ENCODE measurements at regions not wholly inside any gene's neighbourhood (a gene's known extent, or its start where the extent isn't known, plus 50 kb on each side); places are given as distances from the start of the nearest gene placed in this dataset.

DNA sequence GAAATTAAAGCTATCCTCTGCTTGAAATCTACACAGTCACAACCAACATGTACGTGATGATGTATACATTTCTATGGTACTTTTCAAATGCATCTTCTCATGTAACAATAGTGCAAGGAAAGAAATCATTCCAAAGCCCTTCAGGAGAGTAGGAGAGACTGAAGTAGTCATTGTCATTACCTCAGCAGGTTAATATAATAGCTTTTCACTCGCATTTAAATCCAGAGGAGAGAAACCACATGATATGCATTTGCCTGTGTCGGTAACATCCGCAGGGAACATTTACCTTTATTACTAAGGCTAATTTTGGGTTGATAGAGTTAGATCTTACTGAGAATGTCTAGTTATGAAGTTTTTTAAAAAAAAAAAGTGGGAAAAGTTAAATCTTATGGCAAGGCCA, 186.6 kb upstream of the DTNBP1 start:
- no peak overlapping the region for H3K27ac Mint-ChIP-seq
- H3K27me3 Mint-ChIP-seq: no peaks in the 10 kb centered on the region
- H3K4me3 Mint-ChIP-seq: no peak overlapping the region
- DNase-seq: no peak
- no peaks in the 10 kb centered on the region for H3K4me1 Mint-ChIP-seq
- H3K36me3 Mint-ChIP-seq (ENCODE audit: low read depth): no peaks in the 10 kb centered on the region
- ChIA-PET POLR2A (no interaction called here), CTCF (no interaction called here)
- H3K9me3 Mint-ChIP-seq: peaks cover 3% of the 10 kb centered on the region

GRCh38 chr6:15845492-15845891, 182.7 kb upstream of the DTNBP1 start:
- no peaks in the 10 kb centered on the region for H3K36me3 Mint-ChIP-seq (ENCODE audit: low read depth)
- H3K27me3 Mint-ChIP-seq: no peaks in the 10 kb centered on the region
- H3K27ac Mint-ChIP-seq: no peak overlapping the region
- no peak overlapping the region for H3K4me3 Mint-ChIP-seq
- peaks cover 3% of the 10 kb centered on the region for H3K9me3 Mint-ChIP-seq
- POLR2A ChIA-PET: interaction anchor here (0.6 kb wide), 1 partner anchor 408 kb away, joined by 4 read pairs; no protein-coding TSS in a partner anchor
- CTCF ChIA-PET: interaction anchor here (1.4 kb wide), 1 partner anchor 10 kb away, joined by 3 read pairs; no protein-coding TSS in a partner anchor
- no peak for DNase-seq
- H3K4me1 Mint-ChIP-seq: no peaks in the 10 kb centered on the region

- POLR2A ChIA-PET: no interaction called here
- no peak overlapping the region for H3K4me3 Mint-ChIP-seq
- H3K27me3 Mint-ChIP-seq: no peaks in the 10 kb centered on the region
- no peak overlapping the region for H3K27ac Mint-ChIP-seq
- no peaks in the 10 kb centered on the region for H3K36me3 Mint-ChIP-seq (ENCODE audit: low read depth)
- peaks cover 3% of the 10 kb centered on the region for H3K9me3 Mint-ChIP-seq
- CTCF ChIA-PET: no interaction called here
- DNase-seq: no peak
- H3K4me1 Mint-ChIP-seq: no peaks in the 10 kb centered on the region
Measured at GRCh38 chr6:15843764-15844163, 180.9 kb upstream of the DTNBP1 start.

DNA sequence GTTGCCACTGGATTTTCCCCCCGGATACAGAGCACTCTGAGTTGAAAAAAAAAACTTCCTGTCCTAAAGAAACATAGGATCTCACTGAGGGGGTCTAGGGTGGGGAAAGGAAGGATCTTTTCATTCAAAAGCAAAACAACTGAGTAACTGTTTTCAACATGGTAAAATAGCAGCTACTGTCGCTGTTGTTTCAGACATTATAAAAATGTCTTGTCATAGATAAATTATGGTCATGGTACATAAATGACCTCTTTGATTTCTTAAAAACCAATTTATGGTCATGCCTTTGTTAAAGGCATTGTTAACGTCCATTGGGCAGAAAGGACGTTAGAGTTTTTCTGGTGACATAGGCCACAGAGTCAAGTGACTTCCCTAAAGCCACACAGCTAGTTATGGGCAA, 180.4 kb upstream of the DTNBP1 start:
- peaks cover 3% of the 10 kb centered on the region for H3K9me3 Mint-ChIP-seq
- POLR2A ChIA-PET: no interaction called here
- H3K27ac Mint-ChIP-seq: no peak overlapping the region
- no peaks in the 10 kb centered on the region for H3K27me3 Mint-ChIP-seq
- CTCF ChIA-PET: no interaction called here
- no peaks in the 10 kb centered on the region for H3K36me3 Mint-ChIP-seq (ENCODE audit: low read depth)
- no peak overlapping the region for H3K4me3 Mint-ChIP-seq
- H3K4me1 Mint-ChIP-seq: no peaks in the 10 kb centered on the region
- no peak for DNase-seq

- Mint-ChIP-seq H3K36me3 (ENCODE audit: low read depth) (no peaks in the 10 kb centered on the region), H3K4me1 (no peaks in the 10 kb centered on the region), H3K4me3 (no peak overlapping the region), H3K27ac (no peak overlapping the region), H3K9me3 (no peaks in the 10 kb centered on the region), H3K27me3 (no peaks in the 10 kb centered on the region)
- ChIA-PET POLR2A (no interaction called here), CTCF (no interaction called here)
- no peak for DNase-seq
Measured at GRCh38 chr6:15842727-15843117, 179.9 kb upstream of the DTNBP1 start.

DNA sequence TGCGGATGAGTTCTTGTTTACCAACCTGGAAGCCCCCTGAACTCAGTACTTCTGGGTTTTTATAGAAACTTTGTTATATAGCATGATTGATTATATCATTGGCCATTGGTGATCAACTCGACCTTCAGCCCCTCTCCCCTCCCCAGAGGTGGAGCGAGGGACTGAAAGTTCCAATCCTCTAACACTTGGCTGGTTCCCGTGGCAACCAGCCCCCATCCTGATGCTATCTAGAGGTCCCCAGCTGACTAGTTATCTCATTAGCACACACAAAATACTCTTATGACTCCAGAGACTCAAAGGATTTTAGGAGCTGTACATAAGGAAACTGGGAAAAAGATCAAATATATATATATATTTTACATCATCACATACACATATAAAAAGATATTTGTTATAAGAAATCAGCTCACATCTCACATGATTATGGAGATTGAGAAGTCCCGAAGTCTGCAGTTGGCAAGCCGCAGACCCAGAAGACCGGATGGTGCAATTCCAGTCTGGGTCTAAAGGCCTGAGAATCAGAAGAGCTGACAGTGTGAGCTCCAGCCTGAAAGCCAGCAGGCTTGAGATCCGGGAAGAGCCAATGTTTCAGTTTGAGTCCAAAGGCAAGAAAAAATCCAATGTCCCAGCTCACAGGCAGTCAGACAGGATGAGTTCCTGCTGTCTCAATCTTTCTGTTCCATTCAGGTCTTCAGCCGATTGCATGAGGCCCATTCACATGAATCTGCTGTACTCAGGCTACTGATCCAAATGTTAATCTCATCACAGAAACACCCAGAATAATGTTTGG, 179.3 kb upstream of the DTNBP1 start:
- no peak for DNase-seq
- no peak overlapping the region for H3K4me3 Mint-ChIP-seq
- no peaks in the 10 kb centered on the region for H3K4me1 Mint-ChIP-seq
- H3K27me3 Mint-ChIP-seq: no peaks in the 10 kb centered on the region
- H3K27ac Mint-ChIP-seq: no peak overlapping the region
- POLR2A ChIA-PET: no interaction called here
- no peaks in the 10 kb centered on the region for H3K9me3 Mint-ChIP-seq
- H3K36me3 Mint-ChIP-seq (ENCODE audit: low read depth): no peaks in the 10 kb centered on the region
- CTCF ChIA-PET: interaction anchor here (0.9 kb wide), 1 partner anchor 13 kb away, joined by 4 read pairs; no protein-coding TSS in a partner anchor

- H3K9me3 Mint-ChIP-seq: no peaks in the 10 kb centered on the region
- ChIA-PET CTCF (interaction anchor here (0.6 kb wide), 1 partner anchor 895 kb away, joined by 3 read pairs; no protein-coding TSS in a partner anchor), POLR2A (no interaction called here)
- no peak overlapping the region for H3K4me3 Mint-ChIP-seq
- no peak overlapping the region for H3K27ac Mint-ChIP-seq
- H3K4me1 Mint-ChIP-seq: no peaks in the 10 kb centered on the region
- no peaks in the 10 kb centered on the region for H3K27me3 Mint-ChIP-seq
- H3K36me3 Mint-ChIP-seq (ENCODE audit: low read depth): no peaks in the 10 kb centered on the region
- no peak for DNase-seq
Measured at GRCh38 chr6:15839969-15840541, 177.2 kb upstream of the DTNBP1 start.

- CTCF ChIA-PET: interaction anchor here (1.4 kb wide), 1 partner anchor 12 kb away, joined by 5 read pairs; no protein-coding TSS in a partner anchor
Measured at GRCh38 chr6:15837205-15837604, 174.4 kb upstream of the DTNBP1 start.

DNA sequence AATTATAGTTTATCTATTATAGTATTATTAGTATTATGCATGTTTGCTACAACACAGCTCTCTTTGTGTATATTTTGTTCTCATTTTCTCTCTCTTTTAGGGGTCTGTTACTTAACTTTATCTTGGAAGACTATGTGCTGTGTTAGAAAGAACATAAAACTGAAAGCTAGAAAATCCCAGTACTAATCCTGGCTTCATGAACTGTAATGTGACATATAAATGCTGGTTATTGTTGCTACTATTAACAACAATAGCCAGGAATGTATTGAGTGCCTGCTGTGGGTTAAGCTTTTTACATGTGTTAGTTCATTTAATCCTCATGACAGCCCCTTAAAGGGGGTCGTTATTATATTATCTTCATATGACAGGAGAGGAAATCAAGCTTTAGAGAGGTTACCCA, 170.0 kb upstream of the DTNBP1 start:
- Mint-ChIP-seq H3K36me3 (ENCODE audit: low read depth) (no peaks in the 10 kb centered on the region), H3K4me3 (no peak overlapping the region), H3K27ac (no peak overlapping the region), H3K27me3 (no peaks in the 10 kb centered on the region), H3K4me1 (no peaks in the 10 kb centered on the region), H3K9me3 (no peaks in the 10 kb centered on the region)
- ChIA-PET POLR2A (no interaction called here), CTCF (no interaction called here)
- no peak for DNase-seq

More at GRCh38 chr6:15837205-15837604, 174.4 kb upstream of the DTNBP1 start:
- POLR2A ChIA-PET: no interaction called here
- H3K27ac Mint-ChIP-seq: no peak overlapping the region
- no peaks in the 10 kb centered on the region for H3K27me3 Mint-ChIP-seq
- no peak overlapping the region for H3K4me3 Mint-ChIP-seq
- no peak for DNase-seq
- H3K9me3 Mint-ChIP-seq: no peaks in the 10 kb centered on the region
- no peaks in the 10 kb centered on the region for H3K4me1 Mint-ChIP-seq
- no peaks in the 10 kb centered on the region for H3K36me3 Mint-ChIP-seq (ENCODE audit: low read depth)

- H3K27ac Mint-ChIP-seq: no peak overlapping the region
- H3K27me3 Mint-ChIP-seq: no peaks in the 10 kb centered on the region
- ChIA-PET POLR2A (no interaction called here), CTCF (interaction anchor here (1.7 kb wide), 1 partner anchor 13 kb away, joined by 4 read pairs; no protein-coding TSS in a partner anchor)
- H3K36me3 Mint-ChIP-seq (ENCODE audit: low read depth): no peaks in the 10 kb centered on the region
- no peak overlapping the region for H3K4me3 Mint-ChIP-seq
- no peaks in the 10 kb centered on the region for H3K9me3 Mint-ChIP-seq
- DNase-seq: no peak
- H3K4me1 Mint-ChIP-seq: no peaks in the 10 kb centered on the region
Measured at GRCh38 chr6:15829156-15829555, 166.3 kb upstream of the DTNBP1 start.

DNA sequence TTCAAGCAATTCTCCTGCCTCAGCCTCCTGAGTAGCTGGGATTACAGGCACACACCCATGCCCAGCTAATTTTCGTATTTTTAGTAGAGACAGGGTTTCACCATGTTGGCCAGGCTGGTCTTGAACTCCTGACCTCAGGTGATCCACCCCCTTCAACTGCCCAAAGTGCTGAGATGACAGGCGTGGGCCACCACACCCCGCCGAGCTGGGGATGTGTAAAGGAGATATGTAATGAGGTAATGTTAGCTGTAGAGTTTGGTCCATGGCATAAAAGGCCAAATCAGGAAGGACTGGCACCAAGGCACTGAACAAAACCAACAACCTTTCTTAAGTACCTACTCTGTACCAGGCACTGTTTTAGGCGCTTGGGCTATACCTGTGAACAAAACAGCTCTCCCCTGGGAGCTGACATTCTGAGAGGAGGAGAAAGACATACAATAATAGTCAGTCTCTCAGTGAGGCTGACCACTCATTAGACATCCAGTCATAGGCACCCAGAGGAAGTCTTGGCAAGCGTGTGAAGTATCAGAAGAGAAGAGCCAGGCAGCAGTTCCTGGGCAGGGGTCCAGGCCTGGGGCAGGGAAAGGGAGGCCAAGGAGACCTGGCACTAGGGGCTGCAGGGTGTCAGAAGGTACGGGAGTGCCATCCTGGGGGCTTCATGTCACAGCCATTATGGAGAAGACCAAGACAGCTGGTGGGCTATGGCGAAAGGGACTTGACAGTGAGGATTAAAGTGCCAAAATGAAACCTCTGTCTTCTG, 164.8 kb upstream of the DTNBP1 start:
- no peaks in the 10 kb centered on the region for H3K4me1 Mint-ChIP-seq
- no peaks in the 10 kb centered on the region for H3K36me3 Mint-ChIP-seq (ENCODE audit: low read depth)
- ChIA-PET CTCF (no interaction called here), POLR2A (no interaction called here)
- DNase-seq: no peak
- H3K27ac Mint-ChIP-seq: no peak overlapping the region
- H3K9me3 Mint-ChIP-seq: no peaks in the 10 kb centered on the region
- no peaks in the 10 kb centered on the region for H3K27me3 Mint-ChIP-seq
- H3K4me3 Mint-ChIP-seq: no peak overlapping the region

GRCh38 chr6:15826814-15827318, 164.0 kb upstream of the DTNBP1 start:
- no peaks in the 10 kb centered on the region for H3K36me3 Mint-ChIP-seq (ENCODE audit: low read depth)
- H3K4me1 Mint-ChIP-seq: no peaks in the 10 kb centered on the region
- no peak overlapping the region for H3K4me3 Mint-ChIP-seq
- DNase-seq: no peak
- CTCF ChIA-PET: no interaction called here
- no peak overlapping the region for H3K27ac Mint-ChIP-seq
- H3K27me3 Mint-ChIP-seq: no peaks in the 10 kb centered on the region
- POLR2A ChIA-PET: no interaction called here
- no peaks in the 10 kb centered on the region for H3K9me3 Mint-ChIP-seq

DNA sequence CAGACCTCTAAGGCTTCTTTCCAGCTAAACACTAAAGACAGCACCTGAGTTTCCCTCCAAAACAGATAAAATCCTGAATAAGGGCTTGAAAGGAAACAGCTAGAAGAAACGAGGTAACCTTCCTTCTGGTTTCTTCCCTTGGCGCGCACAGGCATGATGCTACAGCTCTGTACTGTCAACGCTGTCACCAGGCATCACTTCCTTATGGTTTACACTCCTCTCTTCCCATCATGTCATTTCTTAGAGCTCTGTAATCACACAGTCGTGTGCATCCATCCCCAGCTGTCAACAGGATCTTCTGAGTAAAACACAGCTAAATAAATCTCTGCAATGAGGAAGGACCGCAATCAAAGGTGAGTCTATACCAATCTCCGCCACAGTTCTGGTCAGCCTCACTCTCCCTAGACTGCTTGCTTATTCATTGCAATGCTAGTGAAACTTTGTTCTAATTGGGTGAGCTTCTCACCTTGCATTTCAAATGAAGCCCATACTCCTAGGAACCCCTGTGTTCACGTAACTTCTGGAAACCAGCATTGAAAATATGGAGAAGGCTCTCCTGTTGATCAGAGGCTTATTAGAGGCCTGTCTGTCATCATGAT, 162.6 kb upstream of the DTNBP1 start:
- Mint-ChIP-seq H3K4me3 (no peak overlapping the region), H3K27ac (no peak overlapping the region), H3K4me1 (no peaks in the 10 kb centered on the region), H3K36me3 (ENCODE audit: low read depth) (no peaks in the 10 kb centered on the region), H3K9me3 (no peaks in the 10 kb centered on the region), H3K27me3 (no peaks in the 10 kb centered on the region)
- ChIA-PET CTCF (interaction anchor here (1.9 kb wide), 1 partner anchor 11 kb away, joined by 5 read pairs; no protein-coding TSS in a partner anchor), POLR2A (no interaction called here)
- no peak for DNase-seq
